ENCODE measurements at regions not wholly inside any gene's neighbourhood (a gene's known extent, or its start where the extent isn't known, plus 50 kb on each side); places are given as distances from the start of the nearest gene placed in this dataset.

DNA sequence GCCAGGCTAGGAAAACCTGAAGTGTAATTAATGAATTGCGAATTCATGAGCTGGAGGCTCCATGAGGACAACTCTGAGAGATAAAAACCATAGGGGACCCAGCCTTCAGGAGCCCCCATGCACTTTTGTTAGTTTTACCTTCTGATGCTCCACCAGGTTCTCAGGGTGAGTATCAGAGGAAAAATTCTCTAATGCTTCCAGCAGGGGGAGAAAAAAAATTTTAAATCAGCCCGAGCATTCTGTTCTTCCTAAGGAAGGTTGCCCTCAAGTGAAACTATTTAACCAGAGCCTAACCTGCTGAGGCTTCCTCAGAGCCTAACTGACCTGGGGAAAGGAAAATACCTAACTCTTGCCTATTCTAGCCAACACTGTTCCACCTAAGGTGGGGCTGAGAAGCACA lies 552.6 kb downstream of the PPARGC1A start:
- H3K4me1 ChIP-seq (ENCODE audit: control insufficient read depth in 5 of 5, insufficient read depth in 5 of 5, low read length in 5 of 5), result peaks cover 0 to 13% (median 11%) of the 10 kb centered on the region in 5 donors
- H3K9ac ChIP-seq (ENCODE audit: low read length in 5 of 5), result no peak overlapping the region
- H3K4me3 ChIP-seq (ENCODE audit: low read depth in 1 of 5, low read length in 5 of 5), result no peak overlapping the region
- H3K9me3 ChIP-seq (ENCODE audit: control insufficient read depth in 5 of 5, low read length in 5 of 5), result no peaks in the 10 kb centered on the region
- no peaks in the 10 kb centered on the region for H3K27me3 ChIP-seq (ENCODE audit: control insufficient read depth in 5 of 5, insufficient read depth in 4 of 5, low read length in 5 of 5)
- H3K36me3 ChIP-seq (ENCODE audit: control insufficient read depth in 5 of 5, insufficient read depth in 5 of 5, low read length in 5 of 5), result no peaks in the 10 kb centered on the region
- no peak overlapping the region for H3K27ac ChIP-seq (ENCODE audit: low read depth, low read length)

DNA sequence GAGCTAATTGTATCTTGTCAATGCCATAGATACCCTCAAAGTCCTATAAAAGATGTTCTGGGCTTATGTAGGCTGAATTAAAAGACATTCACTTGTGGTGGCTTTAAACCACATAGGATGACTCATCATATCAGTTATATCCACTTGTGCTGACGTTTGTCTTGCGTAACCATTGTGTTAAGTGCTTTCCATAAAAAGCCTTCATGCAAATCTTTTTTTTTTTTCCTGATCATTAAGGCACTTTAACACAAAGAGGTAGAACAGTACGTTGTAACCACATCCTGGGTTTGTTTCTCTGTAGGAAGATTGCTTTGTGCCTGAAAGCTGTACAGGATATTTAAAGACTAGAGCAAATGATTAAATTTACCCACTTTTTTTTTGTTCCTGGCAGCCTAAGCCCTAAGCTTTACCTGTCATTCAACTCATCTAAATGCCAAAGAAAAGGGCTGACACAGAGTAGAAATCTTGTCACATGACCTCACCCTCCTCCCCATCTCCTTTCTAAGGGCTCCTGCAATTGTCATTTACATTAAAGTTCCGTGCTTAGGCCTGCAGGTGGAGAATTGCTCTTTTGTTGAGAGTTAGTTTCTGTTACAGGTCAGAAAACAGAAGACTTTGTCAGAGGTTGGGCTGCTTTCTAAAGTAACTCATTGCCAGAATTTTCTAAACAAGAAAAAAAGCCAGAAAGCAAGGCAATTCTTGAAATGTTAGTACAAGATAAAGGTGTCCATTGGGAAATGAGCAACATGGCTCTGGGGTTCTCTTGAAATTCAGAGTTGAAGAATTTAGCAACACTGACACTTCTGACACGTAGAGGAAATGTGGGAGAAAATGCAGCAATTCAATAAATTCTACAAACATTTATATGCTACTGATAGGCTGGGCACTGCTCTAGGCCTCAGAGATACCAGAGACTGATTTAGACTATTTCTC lies 555.6 kb downstream of the PPARGC1A start:
- H3K4me3 ChIP-seq (ENCODE audit: low read depth in 1 of 5, low read length in 5 of 5), result no peak overlapping the region
- H3K27me3 ChIP-seq (ENCODE audit: control insufficient read depth in 5 of 5, insufficient read depth in 4 of 5, low read length in 5 of 5), result no peaks in the 10 kb centered on the region
- no peaks in the 10 kb centered on the region for H3K9me3 ChIP-seq (ENCODE audit: control insufficient read depth in 5 of 5, low read length in 5 of 5)
- H3K36me3 ChIP-seq (ENCODE audit: control insufficient read depth in 5 of 5, insufficient read depth in 5 of 5, low read length in 5 of 5), result no peaks in the 10 kb centered on the region
- no peak overlapping the region for H3K27ac ChIP-seq (ENCODE audit: low read depth, low read length)
- H3K9ac ChIP-seq (ENCODE audit: low read length in 5 of 5), result no peak overlapping the region
- H3K4me1 ChIP-seq (ENCODE audit: control insufficient read depth in 5 of 5, insufficient read depth in 5 of 5, low read length in 5 of 5), result peaks cover 0 to 13% (median 11%) of the 10 kb centered on the region in 5 donors

DNA sequence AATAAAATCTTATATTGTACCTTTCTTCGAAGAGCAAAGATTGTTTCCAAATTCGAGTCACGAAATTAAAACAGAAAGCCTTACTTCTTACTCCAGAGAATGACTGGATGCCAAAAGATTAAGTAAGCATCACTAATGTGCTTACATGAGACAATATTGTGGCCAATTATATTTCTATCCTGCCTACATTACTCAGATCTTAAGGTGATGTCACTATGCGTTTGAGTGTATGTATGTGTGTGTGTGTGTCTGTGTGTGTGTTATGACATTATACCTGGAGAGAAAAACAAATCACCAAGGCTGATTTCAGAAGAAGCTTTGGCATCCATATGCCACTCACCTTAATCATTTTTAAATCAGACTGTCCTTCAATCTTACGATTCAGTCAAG lies 556.3 kb downstream of the PPARGC1A start:
- Histone ChIP-seq H3K9me3 (ENCODE audit: control insufficient read depth in 5 of 5, low read length in 5 of 5) (no peaks in the 10 kb centered on the region), H3K27me3 (ENCODE audit: control insufficient read depth in 5 of 5, insufficient read depth in 4 of 5, low read length in 5 of 5) (no peaks in the 10 kb centered on the region), H3K4me1 (ENCODE audit: control insufficient read depth in 5 of 5, insufficient read depth in 5 of 5, low read length in 5 of 5) (peaks cover 0 to 13% (median 11%) of the 10 kb centered on the region in 5 donors), H3K36me3 (ENCODE audit: control insufficient read depth in 5 of 5, insufficient read depth in 5 of 5, low read length in 5 of 5) (no peaks in the 10 kb centered on the region), H3K27ac (ENCODE audit: low read depth, low read length) (no peak overlapping the region), H3K9ac (ENCODE audit: low read length in 5 of 5) (no peak overlapping the region), H3K4me3 (ENCODE audit: low read depth in 1 of 5, low read length in 5 of 5) (no peak overlapping the region)

- no peak overlapping the region for H3K27ac ChIP-seq (ENCODE audit: low read depth, low read length)
- H3K9me3 ChIP-seq (ENCODE audit: control insufficient read depth in 5 of 5, low read length in 5 of 5), result no peaks in the 10 kb centered on the region
- H3K36me3 ChIP-seq (ENCODE audit: control insufficient read depth in 5 of 5, insufficient read depth in 5 of 5, low read length in 5 of 5), result no peaks in the 10 kb centered on the region
- no peaks in the 10 kb centered on the region for H3K27me3 ChIP-seq (ENCODE audit: control insufficient read depth in 5 of 5, insufficient read depth in 4 of 5, low read length in 5 of 5)
- no peak overlapping the region for H3K4me3 ChIP-seq (ENCODE audit: low read depth in 1 of 5, low read length in 5 of 5)
- no peak overlapping the region for H3K9ac ChIP-seq (ENCODE audit: low read length in 5 of 5)
- H3K4me1 ChIP-seq (ENCODE audit: control insufficient read depth in 5 of 5, insufficient read depth in 5 of 5, low read length in 5 of 5), result peaks cover 0 to 13% (median 11%) of the 10 kb centered on the region in 5 donors
Observed at GRCh38 chr4:23332313-23332712, 557.5 kb downstream of the PPARGC1A start.

DNA sequence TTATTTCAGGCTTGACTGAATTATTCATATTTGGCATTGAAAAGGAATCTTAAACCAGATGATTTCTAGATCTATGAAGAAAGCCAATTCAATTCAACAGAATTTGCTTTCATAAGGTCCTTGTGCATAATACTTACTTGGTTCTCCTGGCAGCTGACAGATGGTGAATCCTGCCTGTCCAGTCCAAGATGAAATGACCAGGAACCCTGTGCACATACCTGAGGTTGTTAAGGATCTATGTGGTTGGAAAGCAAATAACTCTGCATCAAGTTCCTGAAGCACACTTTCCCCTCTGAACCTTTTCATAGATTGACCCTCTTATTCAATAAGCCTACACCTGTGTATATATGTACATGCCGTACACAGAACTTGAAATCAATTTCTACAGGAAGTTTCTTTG lies 562.7 kb downstream of the PPARGC1A start:
- Histone ChIP-seq H3K27me3 (ENCODE audit: control insufficient read depth in 5 of 5, insufficient read depth in 4 of 5, low read length in 5 of 5) (no peaks in the 10 kb centered on the region), H3K36me3 (ENCODE audit: control insufficient read depth in 5 of 5, insufficient read depth in 5 of 5, low read length in 5 of 5) (no peaks in the 10 kb centered on the region), H3K4me1 (ENCODE audit: control insufficient read depth in 5 of 5, insufficient read depth in 5 of 5, low read length in 5 of 5) (no peaks in the 10 kb centered on the region), H3K9me3 (ENCODE audit: control insufficient read depth in 5 of 5, low read length in 5 of 5) (no peaks in the 10 kb centered on the region), H3K27ac (ENCODE audit: low read depth, low read length) (no peak overlapping the region), H3K4me3 (ENCODE audit: low read depth in 1 of 5, low read length in 5 of 5) (no peak overlapping the region), H3K9ac (ENCODE audit: low read length in 5 of 5) (no peak overlapping the region)

DNA sequence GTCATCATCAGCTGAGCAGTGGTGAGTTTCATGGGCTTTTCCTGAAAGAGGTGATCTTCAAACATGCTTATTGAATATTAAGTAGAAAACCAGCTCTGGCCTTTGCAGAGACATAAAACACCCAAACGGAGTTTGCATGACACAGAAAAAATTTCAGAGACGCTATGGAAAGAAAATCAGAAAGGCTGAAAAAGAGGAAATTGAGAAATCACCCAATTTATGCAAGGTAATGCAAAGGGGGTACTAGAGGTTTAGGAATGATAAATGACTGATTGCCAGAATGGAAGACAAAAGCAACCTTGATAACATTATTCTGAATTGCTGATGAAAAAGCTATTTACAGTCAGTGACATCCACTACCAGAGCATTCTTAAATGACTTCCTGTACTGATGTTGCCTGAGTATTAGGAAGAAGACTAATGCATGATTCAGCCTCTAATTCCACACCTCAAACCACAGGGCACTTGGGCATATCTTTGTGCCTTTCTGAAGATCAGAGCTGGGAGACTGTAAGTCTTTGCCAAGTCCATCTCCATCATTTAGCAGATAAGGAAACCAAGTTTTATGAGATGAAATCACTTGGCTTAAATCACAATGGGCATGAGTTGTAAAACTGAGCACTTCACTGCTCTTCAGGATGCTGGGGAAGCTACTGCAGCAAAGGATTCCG lies 565.7 kb downstream of the PPARGC1A start:
- no peak overlapping the region for H3K9ac ChIP-seq (ENCODE audit: low read length in 5 of 5)
- H3K4me3 ChIP-seq (ENCODE audit: low read depth in 1 of 5, low read length in 5 of 5), result no peak overlapping the region
- no peak overlapping the region for H3K27ac ChIP-seq (ENCODE audit: low read depth, low read length)
- no peaks in the 10 kb centered on the region for H3K9me3 ChIP-seq (ENCODE audit: control insufficient read depth in 5 of 5, low read length in 5 of 5)
- no peaks in the 10 kb centered on the region for H3K4me1 ChIP-seq (ENCODE audit: control insufficient read depth in 5 of 5, insufficient read depth in 5 of 5, low read length in 5 of 5)
- H3K27me3 ChIP-seq (ENCODE audit: control insufficient read depth in 5 of 5, insufficient read depth in 4 of 5, low read length in 5 of 5), result no peaks in the 10 kb centered on the region
- H3K36me3 ChIP-seq (ENCODE audit: control insufficient read depth in 5 of 5, insufficient read depth in 5 of 5, low read length in 5 of 5), result no peaks in the 10 kb centered on the region

GRCh38 chr4:23323436-23323835 lies 566.4 kb downstream of the PPARGC1A start:
- H3K36me3 ChIP-seq (ENCODE audit: control insufficient read depth in 5 of 5, insufficient read depth in 5 of 5, low read length in 5 of 5), result no peaks in the 10 kb centered on the region
- no peaks in the 10 kb centered on the region for H3K9me3 ChIP-seq (ENCODE audit: control insufficient read depth in 5 of 5, low read length in 5 of 5)
- H3K9ac ChIP-seq (ENCODE audit: low read length in 5 of 5), result no peak overlapping the region
- H3K4me3 ChIP-seq (ENCODE audit: low read depth in 1 of 5, low read length in 5 of 5), result no peak overlapping the region
- no peak overlapping the region for H3K27ac ChIP-seq (ENCODE audit: low read depth, low read length)
- H3K4me1 ChIP-seq (ENCODE audit: control insufficient read depth in 5 of 5, insufficient read depth in 5 of 5, low read length in 5 of 5), result no peaks in the 10 kb centered on the region
- no peaks in the 10 kb centered on the region for H3K27me3 ChIP-seq (ENCODE audit: control insufficient read depth in 5 of 5, insufficient read depth in 4 of 5, low read length in 5 of 5)

- H3K27ac ChIP-seq (ENCODE audit: low read depth, low read length), result no peak overlapping the region
- H3K27me3 ChIP-seq (ENCODE audit: control insufficient read depth in 5 of 5, insufficient read depth in 4 of 5, low read length in 5 of 5), result no peaks in the 10 kb centered on the region
- no peak overlapping the region for H3K4me3 ChIP-seq (ENCODE audit: low read depth in 1 of 5, low read length in 5 of 5)
- no peaks in the 10 kb centered on the region for H3K4me1 ChIP-seq (ENCODE audit: control insufficient read depth in 5 of 5, insufficient read depth in 5 of 5, low read length in 5 of 5)
- no peak overlapping the region for H3K9ac ChIP-seq (ENCODE audit: low read length in 5 of 5)
- no peaks in the 10 kb centered on the region for H3K36me3 ChIP-seq (ENCODE audit: control insufficient read depth in 5 of 5, insufficient read depth in 5 of 5, low read length in 5 of 5)
- no peaks in the 10 kb centered on the region for H3K9me3 ChIP-seq (ENCODE audit: control insufficient read depth in 5 of 5, low read length in 5 of 5)
Observed at GRCh38 chr4:23322732-23323131, 567.1 kb downstream of the PPARGC1A start.

DNA sequence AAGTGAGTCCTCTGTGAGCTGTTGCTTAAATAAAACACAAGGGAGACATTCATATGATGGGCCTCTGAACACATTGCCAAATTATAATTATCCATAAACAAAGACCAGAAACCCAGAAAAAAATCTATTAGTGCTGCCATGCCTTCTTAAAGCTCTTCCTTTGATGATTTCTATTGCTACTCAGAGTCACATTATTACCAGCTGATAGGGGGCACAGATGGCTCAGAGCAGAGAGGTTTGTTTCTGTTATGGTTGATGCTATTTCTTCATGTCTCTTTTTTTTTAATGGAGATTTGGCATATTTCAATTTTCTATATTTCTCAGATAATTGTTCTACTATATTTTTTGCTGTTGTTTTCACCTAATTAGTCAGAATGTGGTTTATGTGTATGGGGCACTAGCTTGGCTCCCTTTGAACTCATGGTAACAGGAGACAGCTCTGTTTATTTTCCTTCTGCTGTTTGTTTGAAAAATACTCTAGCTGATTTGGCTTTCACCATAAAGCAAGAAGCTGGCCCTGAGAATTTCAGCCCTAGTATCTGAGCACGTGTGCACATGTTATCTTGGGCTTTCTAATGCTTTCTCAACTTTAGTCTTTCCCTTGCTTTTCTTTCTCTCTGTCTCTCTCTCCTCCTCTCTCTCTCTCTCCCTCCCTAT lies 568.8 kb downstream of the PPARGC1A start:
- no peak overlapping the region for H3K27ac ChIP-seq (ENCODE audit: low read depth, low read length)
- H3K4me3 ChIP-seq (ENCODE audit: low read depth in 1 of 5, low read length in 5 of 5), result no peak overlapping the region
- no peak overlapping the region for H3K9ac ChIP-seq (ENCODE audit: low read length in 5 of 5)

GRCh38 chr4:23312686-23313085 lies 577.2 kb downstream of the PPARGC1A start:
- Histone ChIP-seq H3K27ac (ENCODE audit: low read depth, low read length) (no peak overlapping the region), H3K4me1 (ENCODE audit: control insufficient read depth in 5 of 5, insufficient read depth in 5 of 5, low read length in 5 of 5) (no peaks in the 10 kb centered on the region), H3K9me3 (ENCODE audit: control insufficient read depth in 5 of 5, low read length in 5 of 5) (no peaks in the 10 kb centered on the region), H3K4me3 (ENCODE audit: low read depth in 1 of 5, low read length in 5 of 5) (no peak overlapping the region), H3K27me3 (ENCODE audit: control insufficient read depth in 5 of 5, insufficient read depth in 4 of 5, low read length in 5 of 5) (no peaks in the 10 kb centered on the region), H3K9ac (ENCODE audit: low read length in 5 of 5) (no peak overlapping the region), H3K36me3 (ENCODE audit: control insufficient read depth in 5 of 5, insufficient read depth in 5 of 5, low read length in 5 of 5) (no peaks in the 10 kb centered on the region)

More for the DNA sequence above, 568.8 kb downstream of the PPARGC1A start:
- H3K4me1 ChIP-seq (ENCODE audit: control insufficient read depth in 5 of 5, insufficient read depth in 5 of 5, low read length in 5 of 5), result no peaks in the 10 kb centered on the region
- no peaks in the 10 kb centered on the region for H3K9me3 ChIP-seq (ENCODE audit: control insufficient read depth in 5 of 5, low read length in 5 of 5)
- no peaks in the 10 kb centered on the region for H3K36me3 ChIP-seq (ENCODE audit: control insufficient read depth in 5 of 5, insufficient read depth in 5 of 5, low read length in 5 of 5)
- H3K27me3 ChIP-seq (ENCODE audit: control insufficient read depth in 5 of 5, insufficient read depth in 4 of 5, low read length in 5 of 5), result no peaks in the 10 kb centered on the region
